ENCODE measurements at regions not wholly inside any gene's neighbourhood (a gene's known extent, or its start where the extent isn't known, plus 50 kb on each side); places are given as distances from the start of the nearest gene placed in this dataset.
A peak's percentile ranks its signal among the peaks of the same experiment; 100 is the strongest.

- no peak for DNase-seq (ENCODE audit: low read depth in 2 of 2)
Observed at GRCh38 chrX:39137363-39137954, 336.2 kb downstream of the MID1IP1 start.

DNA sequence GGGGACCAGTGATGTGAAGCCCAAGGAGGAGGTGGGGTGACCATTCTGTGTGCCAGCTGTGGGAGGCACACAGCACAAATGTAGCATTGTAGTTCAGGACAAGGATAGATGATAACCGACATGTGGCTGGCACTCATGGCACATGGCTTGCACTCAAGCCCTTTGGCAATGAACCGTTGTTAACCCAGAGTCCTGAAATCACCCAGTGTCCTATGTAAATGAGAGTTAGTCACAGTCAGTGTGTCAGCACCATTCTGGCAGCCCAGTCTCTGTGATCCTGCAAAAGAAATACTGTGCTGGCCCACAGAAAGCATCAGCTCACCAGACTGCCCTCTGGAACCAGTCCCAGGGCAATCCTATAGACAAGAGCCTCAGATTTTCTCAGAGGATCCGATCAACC lies 339.3 kb downstream of the MID1IP1 start:
- DNase-seq (ENCODE audit: low read depth in 2 of 2), result no peak

GRCh38 chrX:39144323-39144722 lies 343.1 kb downstream of the MID1IP1 start:
- DNase-seq (ENCODE audit: low read depth in 2 of 2), result no peak

DNA sequence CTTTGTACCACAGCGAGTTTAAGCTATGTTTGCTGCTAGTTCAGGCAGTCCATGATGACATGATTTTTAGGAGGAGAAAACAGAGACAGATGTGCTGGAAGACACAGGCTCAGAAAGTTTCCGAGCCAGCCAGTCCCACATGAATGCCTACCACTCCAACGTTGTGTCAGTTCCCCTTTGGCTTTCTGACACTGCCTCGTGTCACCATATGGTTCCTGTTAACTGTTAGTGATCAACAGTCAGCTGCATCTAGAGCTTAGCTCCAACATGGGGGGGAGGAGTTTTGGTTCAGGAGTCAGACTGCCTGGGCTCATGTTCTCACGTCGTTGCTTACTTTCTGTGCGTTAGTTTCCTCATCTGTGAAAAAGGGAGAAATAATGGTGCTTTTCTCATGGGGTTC lies 343.7 kb downstream of the MID1IP1 start:
- no peak for DNase-seq (ENCODE audit: low read depth in 2 of 2)

DNA sequence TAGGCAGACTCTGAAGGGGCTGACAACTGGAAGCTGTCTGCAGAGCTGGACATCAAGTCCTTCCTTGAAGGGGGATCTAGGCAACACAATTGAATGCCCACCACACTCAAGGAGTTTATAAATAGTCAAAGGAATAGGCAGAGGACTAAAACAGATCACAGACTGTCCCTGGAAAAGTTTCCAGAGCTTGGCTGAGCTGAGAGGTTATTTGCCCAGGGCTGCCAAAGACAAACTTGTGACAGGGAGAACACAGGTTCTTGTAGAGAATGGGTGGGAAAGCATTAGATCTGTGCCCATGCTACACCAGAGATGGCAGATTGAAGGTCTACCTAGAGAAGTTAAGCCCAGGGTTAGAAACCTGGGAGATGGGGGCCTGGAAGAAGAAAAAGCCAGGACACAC lies 344.6 kb downstream of the MID1IP1 start:
- DNase-seq (ENCODE audit: low read depth in 2 of 2), result no peak

- DNase-seq (ENCODE audit: low read depth in 2 of 2), result peak; percentile 40 to 59
Observed at GRCh38 chrX:39149761-39150160, 348.5 kb downstream of the MID1IP1 start.

- no peak for DNase-seq (ENCODE audit: low read depth in 2 of 2)
Observed at GRCh38 chrX:39150220-39150619, 349.0 kb downstream of the MID1IP1 start.

DNA sequence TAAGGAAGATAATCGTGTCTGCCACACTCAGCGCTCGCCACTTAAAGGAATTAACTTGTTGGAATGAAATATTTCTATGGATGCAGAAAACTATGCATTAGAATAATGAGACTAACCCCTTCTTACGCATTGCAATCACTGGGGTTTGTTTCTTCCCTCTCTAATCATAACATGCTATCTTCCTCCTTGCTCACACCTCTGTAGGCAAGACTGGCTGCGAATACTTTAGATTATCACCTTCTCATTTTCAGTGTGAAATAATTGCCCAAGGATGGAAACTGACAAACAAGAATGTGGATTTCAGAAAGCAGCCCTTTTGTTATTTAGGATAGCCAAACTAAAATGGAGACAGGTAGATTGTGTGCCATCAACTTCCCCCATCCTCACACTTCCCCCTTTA lies 349.4 kb downstream of the MID1IP1 start:
- DNase-seq (ENCODE audit: low read depth in 2 of 2), result no peak

- DNase-seq (ENCODE audit: low read depth in 2 of 2), result peak; percentile 26 to 45
Observed at GRCh38 chrX:39152106-39152649, 350.9 kb downstream of the MID1IP1 start.

- DNase-seq (ENCODE audit: low read depth in 2 of 2), result no peak
Observed at GRCh38 chrX:39156051-39156450, 354.8 kb downstream of the MID1IP1 start.

- no peak for DNase-seq (ENCODE audit: low read depth in 2 of 2)
Observed at GRCh38 chrX:39157006-39157405, 355.7 kb downstream of the MID1IP1 start.

DNA sequence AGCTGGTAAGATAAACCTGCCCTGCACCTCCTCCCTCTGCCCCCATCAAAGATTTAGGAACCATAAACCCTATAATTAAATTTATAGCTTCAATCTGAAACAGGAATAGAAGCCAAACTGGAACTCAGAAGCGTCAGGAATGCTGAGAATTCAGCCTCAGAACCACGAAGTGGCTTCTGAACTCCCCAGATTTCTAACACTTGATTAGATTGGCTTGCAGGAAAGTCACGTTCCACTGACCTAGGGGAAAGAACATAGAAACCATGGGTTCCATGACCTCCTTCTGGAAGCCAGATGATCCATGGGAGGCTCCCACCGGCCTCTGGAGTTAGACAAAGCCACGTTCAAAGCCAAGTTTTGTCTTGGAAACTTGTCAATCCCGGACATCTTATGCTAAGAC lies 356.5 kb downstream of the MID1IP1 start:
- no peak for DNase-seq (ENCODE audit: low read depth in 2 of 2)

DNA sequence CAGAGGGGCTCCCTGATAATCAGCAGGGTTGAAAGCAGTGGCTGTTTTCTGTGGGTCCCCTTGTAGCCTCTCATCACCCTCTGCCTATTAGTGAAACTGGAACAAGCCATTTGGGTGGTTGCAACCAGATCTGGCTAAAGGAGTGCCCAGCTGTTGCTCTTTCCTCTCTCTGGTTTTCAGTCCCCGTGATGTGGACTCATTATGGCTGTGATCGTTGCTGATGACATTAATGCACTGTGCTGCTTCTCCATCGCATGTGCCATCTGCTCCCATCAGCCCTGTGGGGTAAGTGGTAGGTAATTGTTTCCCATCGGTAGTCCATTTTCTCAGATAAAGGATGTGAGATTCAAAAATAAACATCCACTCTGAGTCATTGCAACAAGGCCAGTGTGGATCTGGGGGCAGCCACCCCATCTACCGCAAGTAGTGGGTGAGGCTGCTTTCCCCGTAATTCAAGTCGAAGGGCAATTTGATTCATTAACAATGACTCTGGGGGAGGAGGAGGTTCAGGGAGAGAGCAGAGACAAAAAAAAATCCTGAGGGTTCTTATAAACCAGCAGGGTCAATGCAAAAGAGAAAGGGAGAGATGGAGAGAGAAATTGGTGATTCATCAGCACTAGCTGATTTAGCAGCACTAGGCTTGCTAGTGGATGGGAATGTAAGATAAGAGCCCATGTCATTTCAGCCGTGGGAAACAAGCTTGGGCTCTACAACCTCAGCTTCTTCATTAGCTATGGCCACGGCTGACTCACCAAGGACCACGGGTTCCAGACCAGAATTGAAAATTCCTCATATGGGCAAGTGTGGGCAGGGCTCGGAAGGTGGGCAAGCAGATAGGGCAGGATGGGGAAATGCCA lies 357.8 kb downstream of the MID1IP1 start:
- no peak for DNase-seq (ENCODE audit: low read depth in 2 of 2)

DNA sequence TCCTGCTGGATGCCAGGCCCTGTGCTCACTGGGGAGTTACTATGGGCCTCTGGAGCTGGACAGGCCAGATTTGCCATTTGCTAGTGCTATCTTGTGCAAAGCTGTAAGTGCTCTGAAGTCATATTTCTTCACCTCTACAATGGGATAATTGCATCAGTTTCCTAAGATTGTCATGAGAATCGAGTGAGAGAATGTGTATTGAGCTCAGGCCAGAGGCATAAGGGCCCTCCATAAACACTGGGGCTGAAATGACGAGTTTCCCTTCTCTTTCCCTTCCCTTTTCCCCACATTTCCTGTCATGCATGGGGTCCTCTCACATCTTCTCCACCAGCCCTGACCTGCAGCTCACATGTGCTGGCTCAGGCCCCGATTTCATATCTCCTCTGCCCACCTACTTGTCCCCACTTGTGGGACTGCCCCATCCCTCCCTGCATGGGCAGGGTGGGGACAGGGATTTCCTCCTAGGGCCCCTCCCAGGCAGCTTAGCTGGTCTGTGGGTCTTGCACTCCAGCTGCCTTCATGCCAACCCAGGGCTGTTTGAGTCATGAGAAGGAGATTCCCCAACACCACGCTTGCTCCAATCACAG lies 358.8 kb downstream of the MID1IP1 start:
- no peak for DNase-seq (ENCODE audit: low read depth in 2 of 2)

DNA sequence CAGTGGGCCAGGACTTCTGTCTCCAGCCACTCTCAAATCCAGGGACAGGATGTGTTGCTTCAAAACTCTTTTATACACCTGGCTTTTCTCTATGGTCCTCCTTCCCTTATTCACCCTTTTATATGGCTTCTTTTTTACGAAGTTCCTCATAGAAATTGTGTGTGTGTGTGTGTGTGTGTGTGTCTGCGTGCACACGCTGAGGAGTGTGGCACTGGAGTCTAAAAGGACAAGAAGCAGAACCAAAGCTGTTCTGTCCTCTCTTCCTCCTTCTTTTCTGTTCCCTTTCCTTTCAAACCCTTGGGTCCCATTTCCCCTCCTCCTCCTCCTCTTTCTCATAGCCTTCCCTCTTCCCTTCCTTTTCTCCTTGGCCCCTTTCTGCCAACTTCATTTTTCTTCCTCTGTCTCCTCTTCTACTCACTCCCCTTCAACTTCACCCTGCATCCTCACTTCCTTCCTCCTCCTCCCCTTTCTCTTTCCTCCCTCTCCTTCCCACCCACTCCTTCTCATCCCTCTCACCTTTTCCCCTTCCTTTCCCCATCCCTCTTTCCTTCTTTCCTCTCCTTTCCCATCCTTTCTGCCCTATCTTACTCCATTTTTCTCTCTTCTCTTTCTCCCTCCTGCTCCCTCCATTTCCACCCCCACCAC lies 360.5 kb downstream of the MID1IP1 start:
- DNase-seq (ENCODE audit: low read depth in 2 of 2), result no peak

DNA sequence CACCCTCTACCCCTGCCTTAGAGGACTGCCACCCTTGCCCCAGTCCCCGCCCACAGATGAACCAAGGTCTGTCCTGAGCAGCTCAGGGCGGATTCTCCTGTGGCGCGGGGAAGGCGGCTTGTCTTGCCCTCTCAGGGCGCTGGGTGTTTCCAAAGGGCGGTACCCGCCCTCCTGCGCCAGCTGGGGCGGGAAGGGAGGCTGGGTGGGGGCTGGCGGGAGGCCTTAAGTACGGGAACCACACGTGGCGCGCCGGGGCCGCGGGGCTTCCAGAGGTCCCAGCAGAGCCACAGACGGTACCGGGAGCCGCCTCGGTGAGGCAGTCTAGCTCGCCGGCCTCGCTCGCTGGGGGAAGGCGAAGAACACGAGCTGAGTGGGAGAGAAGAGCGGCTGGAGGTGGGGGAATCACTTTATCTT lies 361.1 kb downstream of the MID1IP1 start:
- DNase-seq (ENCODE audit: low read depth in 2 of 2), result peak; percentile 36 to 45

GRCh38 chrX:39163581-39164126 lies 362.4 kb downstream of the MID1IP1 start:
- peak in 1 of 2 donors; percentile 28 for DNase-seq (ENCODE audit: low read depth in 2 of 2)

DNA sequence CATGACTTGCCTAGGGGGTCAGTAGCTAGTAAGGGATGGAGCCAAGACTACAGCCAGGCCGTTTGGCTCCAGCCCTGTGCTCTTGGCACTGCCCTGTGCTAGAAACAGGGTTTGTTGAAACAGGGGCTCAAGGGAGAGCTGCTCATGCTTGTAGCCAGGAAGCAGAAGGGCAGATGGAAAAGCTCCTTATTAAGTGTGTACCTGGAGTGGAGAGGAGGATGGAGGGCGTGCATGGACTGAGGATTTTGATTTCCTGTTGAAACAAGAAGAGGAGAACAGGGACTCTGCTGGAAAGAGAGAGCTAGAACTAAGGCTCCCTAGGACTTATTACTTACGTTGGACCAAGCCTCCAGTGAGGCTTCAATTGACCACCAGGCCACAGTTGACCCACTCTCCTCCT lies 363.0 kb downstream of the MID1IP1 start:
- DNase-seq (ENCODE audit: low read depth in 2 of 2), result no peak

GRCh38 chrX:39165185-39165584 lies 363.9 kb downstream of the MID1IP1 start:
- no peak for DNase-seq (ENCODE audit: low read depth in 2 of 2)

GRCh38 chrX:39165773-39166172 lies 364.5 kb downstream of the MID1IP1 start:
- no peak for DNase-seq (ENCODE audit: low read depth in 2 of 2)

GRCh38 chrX:39167791-39168190 lies 366.5 kb downstream of the MID1IP1 start:
- no peak for DNase-seq (ENCODE audit: low read depth in 2 of 2)

- no peak for DNase-seq (ENCODE audit: low read depth in 2 of 2)
Observed at GRCh38 chrX:39168609-39169008, 367.4 kb downstream of the MID1IP1 start.
